HepG2 (cell line): ENCODE measurements at regions not wholly inside any gene's neighbourhood (a gene's known extent, or its start where the extent isn't known, plus 50 kb on each side); places are given as distances from the start of the nearest gene placed in this dataset.

ENCODE experiments used
- ATAC-seq: fragments of 200-7000 bp; cut with Tn5 transposase; 3 replicates; pipeline ENCODE4 v1.9.1; 2020; ENCODE audit warnings: mild to moderate bottlenecking, moderate library complexity
- BruUV-seq: library from RNA; stranded (reverse); fragments of 400-500 nt; replicated peaks from 2 replicates; lab custom pipeline; 2021; lab: Mats Ljungman, UMichigan
- CTCF ChIA-PET: fragments of 300-600 bp; formaldehyde crosslinking; extraction: SDS; loops from one replicate; lab custom pipeline; 2021; ENCODE audit warnings: low total read pairs, inconsistent platforms, low intra/inter-chr PET ratio; lab: Yijun Ruan, JAX
- POLR2A ChIA-PET: fragments of 350-600 bp; sonication (Branson Sonifier 250); formaldehyde crosslinking; loops from one replicate; lab custom pipeline; 2020; ENCODE audit warnings: antibody characterized with exemption, inconsistent platforms; lab: Yijun Ruan, JAX
- DNase-seq: peaks from one replicate; pipeline ENCODE4 v3.0.0-alpha.2; 2015; ENCODE audit warnings: low spot score
- FAIRE-seq: peaks from 3 replicates; lab custom pipeline; 2011; peaks lifted over from hg19 to GRCh38; lab: Jason Lieb, UNC
- H2AFZ ChIP-seq: one replicate; pipeline ENCODE4 v1.6.1; 2011; ENCODE audit warnings: low read length, inconsistent platforms
- H3K27ac ChIP-seq: fragments of 300-600 bp; 3 replicates; pipeline ENCODE4 v1.8.0; 2011; ENCODE audit warnings: mixed run types, mild to moderate bottlenecking, mixed read lengths, low read length, inconsistent platforms; ENCODE audit not compliant: insufficient read depth; ENCODE audit errors: extremely low read length
- H3K27me3 ChIP-seq, 2 experiments: fragments of 200-600 bp in 1 of 2; 2 replicates in 1 of 2; 3 replicates in 1 of 2; pipeline versions ENCODE4 v1.6.0 to v1.8.0; 2011; ENCODE audit warnings: low read length in 2 of 2, mild to moderate bottlenecking in 2 of 2, moderate library complexity in 2 of 2, inconsistent platforms in 1 of 2; ENCODE audit not compliant: insufficient read depth in 2 of 2, control insufficient read depth in 1 of 2
- H3K36me3 ChIP-seq, 2 experiments: fragments of 200-600 bp in 1 of 2; replicated peaks in 1 of 2; 2 replicates in 1 of 2; 3 replicates in 1 of 2; pipeline versions ENCODE4 v1.5.1 to v1.8.0; 2011; ENCODE audit warnings: low read length in 2 of 2, inconsistent platforms in 1 of 2; ENCODE audit not compliant: insufficient read depth in 2 of 2, control insufficient read depth in 1 of 2
- H3K4me1 ChIP-seq: 2 replicates; pipeline ENCODE4 v1.5.1; 2012; ENCODE audit warnings: low read length, inconsistent platforms; ENCODE audit not compliant: insufficient read depth
- H3K4me2 ChIP-seq: 2 replicates; pipeline ENCODE4 v1.6.0; 2011; ENCODE audit warnings: low read depth, low read length, inconsistent platforms
- H3K4me3 ChIP-seq, 3 experiments: fragments of 200-600 bp in 1 of 3; sonication (generic), shearing (Covaris generic) in 1 of 3; replicated peaks in 1 of 3; 2 replicates each; pipeline ENCODE4 v1.5.1; 2011 to 2016; ENCODE audit warnings: low read length in 3 of 3, inconsistent platforms in 2 of 3, low read depth in 2 of 3, mild to moderate bottlenecking in 2 of 3, control low read depth in 1 of 3, mixed read lengths in 1 of 3; ENCODE audit not compliant: insufficient read depth in 1 of 3
- H3K79me2 ChIP-seq: one replicate; pipeline ENCODE4 v1.6.1; 2011; ENCODE audit warnings: low read length, inconsistent platforms; ENCODE audit not compliant: insufficient read depth
- H3K9ac ChIP-seq: 2 replicates; pipeline ENCODE4 v1.6.0; 2011; ENCODE audit warnings: mild to moderate bottlenecking, low read depth, low read length, inconsistent platforms; ENCODE audit not compliant: insufficient read depth
- H3K9me3 ChIP-seq: 2 replicates; pipeline ENCODE4 v1.5.1; 2012; ENCODE audit warnings: mild to moderate bottlenecking, low read length
- H4K20me1 ChIP-seq: 2 replicates; pipeline ENCODE4 v1.6.0; 2011; ENCODE audit warnings: inconsistent platforms, mild to moderate bottlenecking, low read length, moderate library complexity; ENCODE audit not compliant: insufficient read depth
- IRF1 ChIP-seq: sonication (generic); formaldehyde crosslinking; IDR thresholded peaks from 2 replicates; pipeline ENCODE4 v1.4.0; 2020; ENCODE audit warnings: low read depth, mild to moderate bottlenecking, missing genetic modification reagents
- JARID2 ChIP-seq: sonication (generic); formaldehyde crosslinking; IDR thresholded peaks from 2 replicates; pipeline ENCODE4 v1.8.1; 2023; ENCODE audit warnings: missing genetic modification reagents, inconsistent platforms; ENCODE audit not compliant: insufficient replicate concordance
- KAT2B ChIP-seq: fragments of 150-350 bp; IDR thresholded peaks from 2 replicates; pipeline ENCODE4 v1.6.1; 2014; ENCODE audit warnings: low read depth, low read length, borderline replicate concordance
- NFIB ChIP-seq: sonication (generic); formaldehyde crosslinking; IDR thresholded peaks from 2 replicates; pipeline ENCODE4 v1.9.0; 2021; ENCODE audit warnings: missing genetic modification reagents, mild to moderate bottlenecking, borderline replicate concordance
- NFYB ChIP-seq: sonication (generic); formaldehyde crosslinking; IDR thresholded peaks from 2 replicates; pipeline ENCODE4 v1.4.0; 2020; ENCODE audit warnings: missing genetic modification reagents
- RBAK ChIP-seq: sonication (generic); formaldehyde crosslinking; IDR thresholded peaks from 2 replicates; pipeline ENCODE4 v1.5.1; 2020; ENCODE audit warnings: mild to moderate bottlenecking, missing genetic modification reagents
- TBP ChIP-seq: sonication (generic); formaldehyde crosslinking; IDR thresholded peaks from 2 replicates; pipeline ENCODE4 v1.5.0; 2020; ENCODE audit warnings: missing genetic modification reagents
- TMF1 ChIP-seq: sonication (generic); formaldehyde crosslinking; IDR thresholded peaks from 2 replicates; pipeline ENCODE4 v1.8.1; 2022; ENCODE audit warnings: low read depth, missing genetic modification reagents
- ZEB1 ChIP-seq: IDR thresholded peaks from 2 replicates; pipeline ENCODE4 v1.6.1; 2012; ENCODE audit warnings: mild to moderate bottlenecking, low read depth, inconsistent platforms; ENCODE audit not compliant: insufficient replicate concordance
- ZNF432 ChIP-seq: sonication (generic); formaldehyde crosslinking; IDR thresholded peaks from 2 replicates; pipeline ENCODE4 v1.5.0; 2020; ENCODE audit warnings: missing genetic modification reagents, mild to moderate bottlenecking, borderline replicate concordance
- ZNF598 ChIP-seq: sonication (generic); formaldehyde crosslinking; IDR thresholded peaks from 2 replicates; pipeline ENCODE4 v1.5.1; 2020; ENCODE audit warnings: mild to moderate bottlenecking, missing genetic modification reagents, borderline replicate concordance
- ZNF737 ChIP-seq: sonication (generic); formaldehyde crosslinking; IDR thresholded peaks from 2 replicates; pipeline ENCODE4 v1.5.0; 2020; ENCODE audit warnings: missing genetic modification reagents, mild to moderate bottlenecking, borderline replicate concordance
- WGBS: methylation state at CpG from one replicate; pipeline ENCODE4 v1.1.6; 2017; ENCODE audit warnings: low lambda C conversion rate; 5-methylcytosine and 5-hydroxymethylcytosine counted together
- in situ Hi-C: cut with HindIII; loops from 2 replicates; pipeline ENCODE4 v1.10.0; 2017; ENCODE audit warnings: low pct_unique_long_range_greater_than_20kb; ENCODE audit not compliant: extremely low pct_ligation_motif_present
- intact Hi-C: fragments of 100-400 bp; cut with micrococcal nuclease; formaldehyde crosslinking; loops from one replicate; pipeline ENCODE4 v1.10.0; 2022; ENCODE audit not compliant: unreplicated experiment
- TF ChIP-seq, protein P1 (sequence below): sonication (generic); formaldehyde crosslinking; IDR thresholded peaks from 2 replicates; pipeline ENCODE4 v1.8.0; 2022; ENCODE audit warnings: mild to moderate bottlenecking, missing genetic modification reagents; ENCODE audit not compliant: insufficient replicate concordance
- TF ChIP-seq, protein P2 (sequence below): sonication (generic); formaldehyde crosslinking; IDR thresholded peaks from 2 replicates; pipeline ENCODE4 v1.4.0; 2020; ENCODE audit warnings: missing genetic modification reagents

DNA sequence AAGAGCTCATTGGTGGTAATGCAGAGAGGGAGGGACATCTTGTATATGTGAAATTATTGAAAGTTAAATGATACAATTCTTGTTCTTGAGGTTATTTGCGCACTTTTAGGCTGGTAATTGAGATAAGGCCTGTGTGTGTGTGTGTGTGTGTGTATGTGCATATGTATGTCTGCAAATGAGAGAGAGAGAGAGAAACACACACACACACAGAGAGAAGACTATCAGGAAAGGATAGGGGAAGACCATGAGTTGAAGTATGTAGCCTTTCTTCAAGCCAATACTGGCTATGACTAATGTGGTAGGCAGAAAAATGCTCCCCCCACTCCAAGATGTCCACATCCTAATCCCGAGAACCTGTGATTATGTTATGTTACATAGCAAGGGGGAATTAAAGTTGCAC lies 52.7 kb upstream of the DCD start:
- Histone ChIP-seq H3K4me1 (no peaks in the 10 kb centered on the region), H3K4me2 (no peak overlapping the region), H3K9ac (no peak overlapping the region), H4K20me1 (no peaks in the 10 kb centered on the region), H3K9me3 (no peaks in the 10 kb centered on the region), H3K27ac (no peak overlapping the region), H3K27me3 (no peaks in the 10 kb centered on the region; a peak in 1 of 5 replicates), H3K36me3 (no peaks in the 10 kb centered on the region), H3K4me3 (no peak overlapping the region), H3K79me2 (no peaks in the 10 kb centered on the region), H2AFZ (no peak overlapping the region)
- 25% methylated on average over 2 of the region's 2 CpGs for WGBS
- no peak for DNase-seq
- no peak for TF ChIP-seq NFIB
- TF ChIP-seq ZEB1 = no peak
- TF ChIP-seq ZNF598 (CRISPR knock-in tag) = no peak
- TF ChIP-seq, protein P1, sequence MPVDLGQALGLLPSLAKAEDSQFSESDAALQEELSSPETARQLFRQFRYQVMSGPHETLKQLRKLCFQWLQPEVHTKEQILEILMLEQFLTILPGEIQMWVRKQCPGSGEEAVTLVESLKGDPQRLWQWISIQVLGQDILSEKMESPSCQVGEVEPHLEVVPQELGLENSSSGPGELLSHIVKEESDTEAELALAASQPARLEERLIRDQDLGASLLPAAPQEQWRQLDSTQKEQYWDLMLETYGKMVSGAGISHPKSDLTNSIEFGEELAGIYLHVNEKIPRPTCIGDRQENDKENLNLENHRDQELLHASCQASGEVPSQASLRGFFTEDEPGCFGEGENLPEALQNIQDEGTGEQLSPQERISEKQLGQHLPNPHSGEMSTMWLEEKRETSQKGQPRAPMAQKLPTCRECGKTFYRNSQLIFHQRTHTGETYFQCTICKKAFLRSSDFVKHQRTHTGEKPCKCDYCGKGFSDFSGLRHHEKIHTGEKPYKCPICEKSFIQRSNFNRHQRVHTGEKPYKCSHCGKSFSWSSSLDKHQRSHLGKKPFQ (CRISPR knock-in tag) = no peak
- no peak for TF ChIP-seq RBAK
- no peak for TF ChIP-seq TMF1 (CRISPR knock-in tag)
- TF ChIP-seq KAT2B = no peak
- no peak for TF ChIP-seq TBP (CRISPR knock-in tag)
- no peak for TF ChIP-seq NFYB (CRISPR knock-in tag)
- TF ChIP-seq ZNF737 (CRISPR knock-in tag) = no peak
- no peak for TF ChIP-seq JARID2 (CRISPR knock-in tag)
- TF ChIP-seq IRF1 (CRISPR knock-in tag) = no peak
- TF ChIP-seq ZNF432 (CRISPR knock-in tag) = no peak
- TF ChIP-seq, protein P2, sequence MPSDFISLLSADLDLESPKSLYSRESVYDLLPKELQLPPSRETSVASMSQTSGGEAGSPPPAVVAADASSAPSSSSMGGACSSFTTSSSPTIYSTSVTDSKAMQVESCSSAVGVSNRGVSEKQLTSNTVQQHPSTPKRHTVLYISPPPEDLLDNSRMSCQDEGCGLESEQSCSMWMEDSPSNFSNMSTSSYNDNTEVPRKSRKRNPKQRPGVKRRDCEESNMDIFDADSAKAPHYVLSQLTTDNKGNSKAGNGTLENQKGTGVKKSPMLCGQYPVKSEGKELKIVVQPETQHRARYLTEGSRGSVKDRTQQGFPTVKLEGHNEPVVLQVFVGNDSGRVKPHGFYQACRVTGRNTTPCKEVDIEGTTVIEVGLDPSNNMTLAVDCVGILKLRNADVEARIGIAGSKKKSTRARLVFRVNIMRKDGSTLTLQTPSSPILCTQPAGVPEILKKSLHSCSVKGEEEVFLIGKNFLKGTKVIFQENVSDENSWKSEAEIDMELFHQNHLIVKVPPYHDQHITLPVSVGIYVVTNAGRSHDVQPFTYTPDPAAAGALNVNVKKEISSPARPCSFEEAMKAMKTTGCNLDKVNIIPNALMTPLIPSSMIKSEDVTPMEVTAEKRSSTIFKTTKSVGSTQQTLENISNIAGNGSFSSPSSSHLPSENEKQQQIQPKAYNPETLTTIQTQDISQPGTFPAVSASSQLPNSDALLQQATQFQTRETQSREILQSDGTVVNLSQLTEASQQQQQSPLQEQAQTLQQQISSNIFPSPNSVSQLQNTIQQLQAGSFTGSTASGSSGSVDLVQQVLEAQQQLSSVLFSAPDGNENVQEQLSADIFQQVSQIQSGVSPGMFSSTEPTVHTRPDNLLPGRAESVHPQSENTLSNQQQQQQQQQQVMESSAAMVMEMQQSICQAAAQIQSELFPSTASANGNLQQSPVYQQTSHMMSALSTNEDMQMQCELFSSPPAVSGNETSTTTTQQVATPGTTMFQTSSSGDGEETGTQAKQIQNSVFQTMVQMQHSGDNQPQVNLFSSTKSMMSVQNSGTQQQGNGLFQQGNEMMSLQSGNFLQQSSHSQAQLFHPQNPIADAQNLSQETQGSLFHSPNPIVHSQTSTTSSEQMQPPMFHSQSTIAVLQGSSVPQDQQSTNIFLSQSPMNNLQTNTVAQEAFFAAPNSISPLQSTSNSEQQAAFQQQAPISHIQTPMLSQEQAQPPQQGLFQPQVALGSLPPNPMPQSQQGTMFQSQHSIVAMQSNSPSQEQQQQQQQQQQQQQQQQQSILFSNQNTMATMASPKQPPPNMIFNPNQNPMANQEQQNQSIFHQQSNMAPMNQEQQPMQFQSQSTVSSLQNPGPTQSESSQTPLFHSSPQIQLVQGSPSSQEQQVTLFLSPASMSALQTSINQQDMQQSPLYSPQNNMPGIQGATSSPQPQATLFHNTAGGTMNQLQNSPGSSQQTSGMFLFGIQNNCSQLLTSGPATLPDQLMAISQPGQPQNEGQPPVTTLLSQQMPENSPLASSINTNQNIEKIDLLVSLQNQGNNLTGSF (CRISPR knock-in tag) = no peak
- intact Hi-C loops (no loop called here), in situ Hi-C loops (no loop called here)
- ATAC-seq = no peak
- BruUV-seq = no TSS peak
- no peak for FAIRE-seq
- POLR2A ChIA-PET = no interaction called here
- CTCF ChIA-PET = no interaction called here
